Liver (tissue), 8 donors: ENCODE measurements at regions not wholly inside any gene's neighbourhood (a gene's known extent, or its start where the extent isn't known, plus 50 kb on each side); places are given as distances from the start of the nearest gene placed in this dataset.

Source experiments
- DNase-seq: peaks from one replicate; pipeline ENCODE4 v3.0.0-alpha.2; 2017; ENCODE audit warnings: low spot score
- H3K27ac ChIP-seq, 2 donors: one replicate each; pipeline ENCODE4 v1.7.0; 2013; ENCODE audit warnings: inconsistent platforms in 2 of 2, low read length in 2 of 2, control low read depth in 1 of 2, low read depth in 1 of 2, mild to moderate bottlenecking in 1 of 2
- H3K27me3 ChIP-seq, 4 donors: one replicate each; pipeline versions ENCODE4 v1.6.1 to v1.7.0; 2013; ENCODE audit warnings: low read length in 3 of 4, inconsistent platforms in 1 of 4, mild to moderate bottlenecking in 1 of 4, moderate library complexity in 1 of 4; ENCODE audit not compliant: control insufficient read depth in 4 of 4, insufficient read depth in 4 of 4
- H3K36me3 ChIP-seq, 4 donors: one replicate each; pipeline versions ENCODE4 v1.6.1 to v1.7.0; 2013; ENCODE audit warnings: low read length in 3 of 4, mild to moderate bottlenecking in 3 of 4, low read depth in 1 of 4, moderate library complexity in 1 of 4; ENCODE audit not compliant: control insufficient read depth in 4 of 4, insufficient read depth in 3 of 4
- H3K4me1 ChIP-seq, 4 donors: one replicate each; pipeline versions ENCODE4 v1.6.1 to v1.7.0; 2013; ENCODE audit warnings: low read length in 3 of 4, mild to moderate bottlenecking in 3 of 4, moderate library complexity in 1 of 4; ENCODE audit not compliant: control insufficient read depth in 4 of 4, insufficient read depth in 4 of 4
- H3K4me3 ChIP-seq, 3 donors: one replicate each; pipeline versions ENCODE4 v1.6.1 to v1.7.0; 2013; ENCODE audit warnings: low read length in 3 of 3, control low read depth in 1 of 3, low read depth in 1 of 3, mild to moderate bottlenecking in 1 of 3
- H3K9ac ChIP-seq, 2 donors: one replicate each; pipeline ENCODE4 v1.7.0; 2013; ENCODE audit warnings: low read length in 2 of 2, mild to moderate bottlenecking in 2 of 2, moderate library complexity in 2 of 2, control low read depth in 1 of 2, low read depth in 1 of 2
- H3K9me3 ChIP-seq, 4 donors: one replicate each; pipeline versions ENCODE4 v1.6.1 to v1.7.0; 2013; ENCODE audit warnings: low read length in 3 of 4; ENCODE audit not compliant: control insufficient read depth in 4 of 4
- EGR1 ChIP-seq, 2 donors: IDR thresholded peaks; 2 replicates each; pipeline ENCODE4 v1.6.1; 2016 to 2018; ENCODE audit warnings: antibody characterized with exemption in 2 of 2, low read depth in 2 of 2
- FOXA1 ChIP-seq: IDR thresholded peaks from 2 replicates; pipeline ENCODE4 v1.6.1; 2016; ENCODE audit warnings: antibody characterized with exemption
- FOXA2 ChIP-seq: IDR thresholded peaks from 2 replicates; pipeline ENCODE4 v1.6.1; 2016; ENCODE audit warnings: antibody characterized with exemption
- HNF4A ChIP-seq, 2 donors: conservative IDR thresholded peaks; 2 replicates each; pipeline ENCODE4 v1.6.1; 2016; ENCODE audit warnings: antibody characterized with exemption in 2 of 2, mild to moderate bottlenecking in 2 of 2
- HNF4G ChIP-seq: IDR thresholded peaks from 2 replicates; pipeline ENCODE4 v1.6.1; 2016; ENCODE audit warnings: antibody characterized with exemption
- JUND ChIP-seq, 2 donors: IDR thresholded peaks; 2 replicates each; pipeline ENCODE4 v1.6.1; 2016; ENCODE audit warnings: antibody characterized with exemption in 2 of 2
- NR2F2 ChIP-seq: IDR thresholded peaks from 2 replicates; pipeline ENCODE4 v1.6.1; 2016; ENCODE audit warnings: antibody characterized with exemption
- RAD21 ChIP-seq, 2 donors: IDR thresholded peaks; 2 replicates each; pipeline ENCODE4 v1.6.1; 2016; ENCODE audit warnings: antibody characterized with exemption in 2 of 2, mild to moderate bottlenecking in 2 of 2
- RXRA ChIP-seq, 2 donors: IDR thresholded peaks; 2 replicates each; pipeline ENCODE4 v1.6.1; 2017 to 2018; ENCODE audit warnings: antibody characterized with exemption in 2 of 2, mild to moderate bottlenecking in 1 of 2
- SP1 ChIP-seq: IDR thresholded peaks from 2 replicates; pipeline ENCODE4 v1.6.1; 2018; ENCODE audit warnings: antibody characterized with exemption, mild to moderate bottlenecking
- YY1 ChIP-seq: IDR thresholded peaks from 2 replicates; pipeline ENCODE4 v1.6.1; 2016; ENCODE audit warnings: antibody characterized with exemption, mild to moderate bottlenecking
- WGBS: extraction: QIAGEN DNeasy Blood & Tissue Kit; methylation state at CpG from one replicate; pipeline ENCODE4 v1.1.7; 2013; 5-methylcytosine and 5-hydroxymethylcytosine counted together
- TF ChIP-seq, protein P1 (sequence below): IDR thresholded peaks from 2 replicates; pipeline ENCODE4 v1.6.1; 2016; ENCODE audit warnings: antibody characterized with exemption
- TF ChIP-seq, protein P2 (sequence below): IDR thresholded peaks from 2 replicates; pipeline ENCODE4 v1.6.1; 2016; ENCODE audit warnings: antibody characterized with exemption, mild to moderate bottlenecking
- TF ChIP-seq, protein P3 (sequence below): IDR thresholded peaks from 2 replicates; pipeline ENCODE4 v1.6.1; 2016; ENCODE audit warnings: antibody characterized with exemption
- TF ChIP-seq, protein P4 (sequence below): fragments of 150-350 bp; IDR thresholded peaks from 2 replicates; pipeline ENCODE4 v1.5.1; 2017; ENCODE audit warnings: improper control_type of control experiment, low read depth, low read length; ENCODE audit not compliant: missing input control
- donor health status: healthy.
- donor health status: healthy.
- donor health status: healthy.
- donor health status: healthy.
- donor health status: healthy.

DNA sequence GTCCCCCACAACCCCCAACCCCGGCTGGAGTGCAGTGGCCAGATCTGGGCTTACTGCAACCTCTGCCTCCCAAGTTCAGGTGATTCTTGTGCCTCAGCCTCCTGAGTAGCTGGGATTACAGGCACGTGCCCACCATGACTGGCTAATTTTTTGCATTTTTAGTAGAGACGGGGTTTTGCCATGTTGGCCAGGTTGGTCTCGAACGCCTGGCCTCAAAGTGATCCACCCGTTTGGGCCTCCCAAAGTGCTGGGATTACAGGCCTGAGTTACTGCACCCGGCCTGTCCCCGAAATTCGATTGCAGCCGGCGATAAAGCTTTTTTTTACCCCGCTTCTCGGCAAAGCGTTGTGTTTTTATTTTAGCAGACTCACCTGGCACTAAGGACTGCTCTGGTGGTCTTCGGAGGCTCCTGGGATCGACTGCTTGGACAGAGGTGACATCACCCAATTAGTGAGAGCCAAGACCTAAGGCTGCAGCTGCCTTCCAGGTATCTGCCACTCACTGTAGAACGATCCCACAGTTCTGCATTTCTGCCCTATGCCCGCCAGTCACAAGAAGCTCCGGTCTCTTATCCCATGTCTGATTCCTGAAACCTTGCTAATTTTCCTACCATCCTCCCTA, 82.2 kb upstream of the ARL4D start:
- Histone ChIP-seq H3K27me3 (no peaks in the 10 kb centered on the region), H3K4me1 (peaks cover 0 to 5% (median 2%) of the 10 kb centered on the region in 4 donors), H3K36me3 (no peaks in the 10 kb centered on the region), H3K27ac (peak overlapping the region in 1 of 2 donors; percentile 6), H3K4me3 (no peak overlapping the region), H3K9ac (no peak overlapping the region), H3K9me3 (no peaks in the 10 kb centered on the region)
- WGBS = 76% methylated on average over 19 of the region's 19 CpGs
- TF ChIP-seq, protein P1, sequence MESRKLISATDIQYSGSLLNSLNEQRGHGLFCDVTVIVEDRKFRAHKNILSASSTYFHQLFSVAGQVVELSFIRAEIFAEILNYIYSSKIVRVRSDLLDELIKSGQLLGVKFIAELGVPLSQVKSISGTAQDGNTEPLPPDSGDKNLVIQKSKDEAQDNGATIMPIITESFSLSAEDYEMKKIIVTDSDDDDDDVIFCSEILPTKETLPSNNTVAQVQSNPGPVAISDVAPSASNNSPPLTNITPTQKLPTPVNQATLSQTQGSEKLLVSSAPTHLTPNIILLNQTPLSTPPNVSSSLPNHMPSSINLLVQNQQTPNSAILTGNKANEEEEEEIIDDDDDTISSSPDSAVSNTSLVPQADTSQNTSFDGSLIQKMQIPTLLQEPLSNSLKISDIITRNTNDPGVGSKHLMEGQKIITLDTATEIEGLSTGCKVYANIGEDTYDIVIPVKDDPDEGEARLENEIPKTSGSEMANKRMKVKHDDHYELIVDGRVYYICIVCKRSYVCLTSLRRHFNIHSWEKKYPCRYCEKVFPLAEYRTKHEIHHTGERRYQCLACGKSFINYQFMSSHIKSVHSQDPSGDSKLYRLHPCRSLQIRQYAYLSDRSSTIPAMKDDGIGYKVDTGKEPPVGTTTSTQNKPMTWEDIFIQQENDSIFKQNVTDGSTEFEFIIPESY = no peak
- no peak for DNase-seq

DNA sequence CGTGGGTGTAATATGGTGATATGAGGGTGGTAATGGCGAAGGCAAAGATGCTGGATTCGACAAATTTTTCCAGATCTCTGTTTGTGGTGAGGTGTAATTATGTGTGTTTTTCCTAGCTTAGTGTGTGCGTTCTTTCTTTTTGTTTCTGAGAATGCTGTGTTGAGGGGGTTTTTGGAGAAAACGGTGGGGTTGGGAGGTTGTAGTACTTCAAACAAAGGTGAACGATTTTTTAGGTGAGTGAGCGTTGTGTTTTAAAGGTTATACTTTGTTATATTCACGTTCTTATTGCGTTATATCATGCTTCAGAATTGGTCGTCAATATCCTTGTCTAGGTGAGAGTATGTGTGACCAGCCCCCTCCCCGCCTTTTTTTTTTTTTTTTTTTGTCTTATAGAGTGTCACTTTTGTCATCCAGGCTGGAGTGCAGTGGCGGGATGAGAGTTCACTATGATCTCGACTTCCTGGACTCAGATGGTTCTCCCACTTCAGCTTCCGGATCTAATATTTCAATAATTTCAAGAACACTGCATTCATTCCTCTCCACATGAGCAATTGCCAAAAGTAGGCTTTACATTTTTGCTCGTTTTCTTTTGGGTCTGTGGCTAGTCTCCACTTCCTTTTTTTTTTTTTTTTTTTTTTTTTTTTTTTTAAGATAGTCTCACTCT, 82.2 kb upstream of the RNU2-1 start:
- no peaks in the 10 kb centered on the region for H3K9me3 ChIP-seq
- no peak for DNase-seq
- TF ChIP-seq FOXA1 = no peak
- no peak for TF ChIP-seq HNF4G
- TF ChIP-seq EGR1 (IDR thresholded peaks at IDR 0.05; ENCODE audit: low read depth in 2 of 2) = no peak
- no peak for TF ChIP-seq NR2F2
- TF ChIP-seq, protein P2, sequence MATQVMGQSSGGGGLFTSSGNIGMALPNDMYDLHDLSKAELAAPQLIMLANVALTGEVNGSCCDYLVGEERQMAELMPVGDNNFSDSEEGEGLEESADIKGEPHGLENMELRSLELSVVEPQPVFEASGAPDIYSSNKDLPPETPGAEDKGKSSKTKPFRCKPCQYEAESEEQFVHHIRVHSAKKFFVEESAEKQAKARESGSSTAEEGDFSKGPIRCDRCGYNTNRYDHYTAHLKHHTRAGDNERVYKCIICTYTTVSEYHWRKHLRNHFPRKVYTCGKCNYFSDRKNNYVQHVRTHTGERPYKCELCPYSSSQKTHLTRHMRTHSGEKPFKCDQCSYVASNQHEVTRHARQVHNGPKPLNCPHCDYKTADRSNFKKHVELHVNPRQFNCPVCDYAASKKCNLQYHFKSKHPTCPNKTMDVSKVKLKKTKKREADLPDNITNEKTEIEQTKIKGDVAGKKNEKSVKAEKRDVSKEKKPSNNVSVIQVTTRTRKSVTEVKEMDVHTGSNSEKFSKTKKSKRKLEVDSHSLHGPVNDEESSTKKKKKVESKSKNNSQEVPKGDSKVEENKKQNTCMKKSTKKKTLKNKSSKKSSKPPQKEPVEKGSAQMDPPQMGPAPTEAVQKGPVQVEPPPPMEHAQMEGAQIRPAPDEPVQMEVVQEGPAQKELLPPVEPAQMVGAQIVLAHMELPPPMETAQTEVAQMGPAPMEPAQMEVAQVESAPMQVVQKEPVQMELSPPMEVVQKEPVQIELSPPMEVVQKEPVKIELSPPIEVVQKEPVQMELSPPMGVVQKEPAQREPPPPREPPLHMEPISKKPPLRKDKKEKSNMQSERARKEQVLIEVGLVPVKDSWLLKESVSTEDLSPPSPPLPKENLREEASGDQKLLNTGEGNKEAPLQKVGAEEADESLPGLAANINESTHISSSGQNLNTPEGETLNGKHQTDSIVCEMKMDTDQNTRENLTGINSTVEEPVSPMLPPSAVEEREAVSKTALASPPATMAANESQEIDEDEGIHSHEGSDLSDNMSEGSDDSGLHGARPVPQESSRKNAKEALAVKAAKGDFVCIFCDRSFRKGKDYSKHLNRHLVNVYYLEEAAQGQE = no peak
- no peak for TF ChIP-seq HNF4A (conservative IDR thresholded peaks at IDR 0.05)
- TF ChIP-seq JUND (IDR thresholded peaks at IDR 0.05) = no peak
- no peak for TF ChIP-seq FOXA2
- no peak for TF ChIP-seq RXRA (IDR thresholded peaks at IDR 0.05)
- TF ChIP-seq RAD21 (IDR thresholded peaks at IDR 0.05) = no peak
- TF ChIP-seq, protein P1 = no peak
- no peak for TF ChIP-seq YY1
- TF ChIP-seq SP1 = no peak
- TF ChIP-seq, protein P3, sequence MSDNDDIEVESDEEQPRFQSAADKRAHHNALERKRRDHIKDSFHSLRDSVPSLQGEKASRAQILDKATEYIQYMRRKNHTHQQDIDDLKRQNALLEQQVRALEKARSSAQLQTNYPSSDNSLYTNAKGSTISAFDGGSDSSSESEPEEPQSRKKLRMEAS = no peak
- TF ChIP-seq, protein P4, sequence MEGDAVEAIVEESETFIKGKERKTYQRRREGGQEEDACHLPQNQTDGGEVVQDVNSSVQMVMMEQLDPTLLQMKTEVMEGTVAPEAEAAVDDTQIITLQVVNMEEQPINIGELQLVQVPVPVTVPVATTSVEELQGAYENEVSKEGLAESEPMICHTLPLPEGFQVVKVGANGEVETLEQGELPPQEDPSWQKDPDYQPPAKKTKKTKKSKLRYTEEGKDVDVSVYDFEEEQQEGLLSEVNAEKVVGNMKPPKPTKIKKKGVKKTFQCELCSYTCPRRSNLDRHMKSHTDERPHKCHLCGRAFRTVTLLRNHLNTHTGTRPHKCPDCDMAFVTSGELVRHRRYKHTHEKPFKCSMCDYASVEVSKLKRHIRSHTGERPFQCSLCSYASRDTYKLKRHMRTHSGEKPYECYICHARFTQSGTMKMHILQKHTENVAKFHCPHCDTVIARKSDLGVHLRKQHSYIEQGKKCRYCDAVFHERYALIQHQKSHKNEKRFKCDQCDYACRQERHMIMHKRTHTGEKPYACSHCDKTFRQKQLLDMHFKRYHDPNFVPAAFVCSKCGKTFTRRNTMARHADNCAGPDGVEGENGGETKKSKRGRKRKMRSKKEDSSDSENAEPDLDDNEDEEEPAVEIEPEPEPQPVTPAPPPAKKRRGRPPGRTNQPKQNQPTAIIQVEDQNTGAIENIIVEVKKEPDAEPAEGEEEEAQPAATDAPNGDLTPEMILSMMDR = no peak
- no peaks in the 10 kb centered on the region for H3K36me3 ChIP-seq
- WGBS = 2% methylated on average over 15 of the region's 15 CpGs
- no peak overlapping the region for H3K27ac ChIP-seq
- no peak overlapping the region for H3K9ac ChIP-seq
- no peaks in the 10 kb centered on the region for H3K27me3 ChIP-seq
- peaks cover 0 to 5% (median 2%) of the 10 kb centered on the region in 4 donors for H3K4me1 ChIP-seq
- no peak overlapping the region for H3K4me3 ChIP-seq
